HepG2 (cell line): ENCODE measurements at regions not wholly inside any gene's neighbourhood (a gene's known extent, or its start where the extent isn't known, plus 50 kb on each side); places are given as distances from the start of the nearest gene placed in this dataset.

ENCODE experiments used
- ARID5B ChIP-seq: IDR thresholded peaks from 2 replicates; pipeline ENCODE4 v1.4.0; 2020; ENCODE audit warnings: mild to moderate bottlenecking, missing genetic modification reagents
- CTCF ChIP-seq: sonication (generic); formaldehyde crosslinking; IDR thresholded peaks from 2 replicates; pipeline ENCODE4 v1.5.0; 2020; ENCODE audit warnings: mild to moderate bottlenecking, missing genetic modification reagents, moderate library complexity
- DPF2 ChIP-seq: sonication (generic); formaldehyde crosslinking; IDR thresholded peaks from 2 replicates; pipeline ENCODE4 v1.4.0; 2020; ENCODE audit warnings: mild to moderate bottlenecking, low read depth, missing genetic modification reagents, borderline replicate concordance
- MIXL1 ChIP-seq: IDR thresholded peaks from 2 replicates; pipeline ENCODE4 v1.6.1; 2016
- MNT ChIP-seq: fragments of 450-650 bp; IDR thresholded peaks from 2 replicates; pipeline ENCODE4 v1.6.1; 2016
- RBAK ChIP-seq: sonication (generic); formaldehyde crosslinking; IDR thresholded peaks from 2 replicates; pipeline ENCODE4 v1.5.1; 2020; ENCODE audit warnings: mild to moderate bottlenecking, missing genetic modification reagents
- TEAD3 ChIP-seq: optimal IDR thresholded peaks from 2 replicates; pipeline ENCODE3; 2016; ENCODE audit warnings: borderline replicate concordance
- THAP7 ChIP-seq: sonication (generic); formaldehyde crosslinking; IDR thresholded peaks from 2 replicates; pipeline ENCODE4 v1.8.1; 2023; ENCODE audit warnings: mild to moderate bottlenecking, missing genetic modification reagents
- ZMYM3 ChIP-seq: sonication (generic); formaldehyde crosslinking; IDR thresholded peaks from 2 replicates; pipeline ENCODE4 v1.5.1; 2020; ENCODE audit warnings: mild to moderate bottlenecking, missing genetic modification reagents
- ZNF501 ChIP-seq: sonication (generic); formaldehyde crosslinking; IDR thresholded peaks from 2 replicates; pipeline ENCODE4 v1.5.1; 2020; ENCODE audit warnings: mild to moderate bottlenecking, moderate library complexity, missing genetic modification reagents
- ZNF770 ChIP-seq: sonication (generic); formaldehyde crosslinking; IDR thresholded peaks from 2 replicates; pipeline ENCODE4 v1.5.0; 2020; ENCODE audit warnings: mild to moderate bottlenecking, missing genetic modification reagents

GRCh38 chr1:193406901-193407300 lies 220.5 kb upstream of the B3GALT2 start (continued):
- TF ChIP-seq ZNF501 (no peak), ZNF770 (no peak), TEAD3 (CRISPR knock-in tag) (peak; percentile 18), ZMYM3 (CRISPR knock-in tag) (no peak), THAP7 (CRISPR knock-in tag) (no peak), CTCF (CRISPR knock-in tag) (peak; percentile 67), RBAK (no peak), DPF2 (CRISPR knock-in tag) (no peak), MNT (no peak), MIXL1 (0 out of 2 replicates have a peak, but pooled peaks have one; percentile 37), ARID5B (CRISPR knock-in tag) (no peak)
